OCI-LY3 (cell line): ENCODE measurements at regions not wholly inside any gene's neighbourhood (a gene's known extent, or its start where the extent isn't known, plus 50 kb on each side); places are given as distances from the start of the nearest gene placed in this dataset.

ENCODE experiments used
- CTCF ChIP-seq: fragments of 200-600, 300-600 bp; sonication (generic); IDR thresholded peaks from 2 replicates; pipeline ENCODE4 v1.5.1; 2014; ENCODE audit warnings: antibody characterized with exemption, low read length, low read depth
- EZH2phosphoT487 ChIP-seq: fragments of 200-600 bp; shearing (Covaris generic); IDR thresholded peaks from 2 replicates; pipeline ENCODE4 v1.6.1; 2018; ENCODE audit warnings: antibody characterized with exemption, mixed run types, low read depth

- TF ChIP-seq CTCF = peak; percentile 46
- no peak for TF ChIP-seq EZH2phosphoT487
These were observed 62.5 kb upstream of the ZP4 start for GRCh38 chr1:237953238-237953637.
